ENCODE measurements at regions not wholly inside any gene's neighbourhood (a gene's known extent, or its start where the extent isn't known, plus 50 kb on each side); places are given as distances from the start of the nearest gene placed in this dataset.

- TF ChIP-seq SP1 (CRISPR knock-in tag; conservative IDR thresholded peaks at IDR 0.05) (no peak), ATF2 (CRISPR knock-in tag; IDR thresholded peaks at IDR 0.05; ENCODE audit: borderline replicate concordance, low read depth) (no peak), MYBL2 (CRISPR knock-in tag; IDR thresholded peaks at IDR 0.05) (no peak), ZNF219 (CRISPR knock-in tag; IDR thresholded peaks at IDR 0.05; ENCODE audit: borderline replicate concordance) (no peak), NR2C2 (CRISPR knock-in tag; IDR thresholded peaks at IDR 0.05) (no peak)
Observed at GRCh38 chr1:90833466-90834110, 116.5 kb upstream of the BARHL2 start (continued).

DNA sequence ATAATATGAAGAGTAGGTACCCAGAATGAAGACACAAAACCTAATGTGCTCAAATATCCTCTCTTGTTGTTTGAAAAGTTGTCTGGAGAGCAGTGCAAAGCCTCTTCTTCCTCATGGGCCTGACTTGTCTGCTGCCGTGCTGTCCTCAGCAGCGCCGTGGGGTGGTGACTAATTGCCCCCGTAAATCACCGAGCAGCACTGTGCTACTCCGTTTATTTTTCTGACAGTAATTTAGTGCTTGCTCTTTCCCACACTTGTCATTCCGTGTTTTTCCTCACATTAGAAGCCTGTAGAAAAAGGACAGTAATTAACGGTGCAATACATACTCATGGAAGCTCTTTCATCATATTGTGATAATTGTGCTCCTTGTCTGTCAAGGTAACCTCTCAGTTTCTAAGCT is 114.8 kb upstream of the BARHL2 start:
- Mint-ChIP-seq H3K27me3 (ENCODE audit: low read depth) (peaks cover 60% of the 10 kb centered on the region), H3K4me1 (peaks cover 39% of the 10 kb centered on the region), H3K9me3 (no peaks in the 10 kb centered on the region), H3K36me3 (no peaks in the 10 kb centered on the region), H3K4me3 (no peak overlapping the region), H3K27ac (no peak overlapping the region)
- POLR2A ChIA-PET, result no interaction called here
- TF ChIP-seq ZNF263 (CRISPR knock-in tag; IDR thresholded peaks at IDR 0.05; ENCODE audit: low read depth), result no peak
- CTCF ChIA-PET, result interaction anchor here (1.4 to 4.7 kb wide), 4 partner anchors 102 to 133 kb away, joined by 5 to 23 read pairs (median 11); no protein-coding TSS in a partner anchor
- DNase-seq (ENCODE audit: low spot score) (no peak), ATAC-seq (no peak)

DNA sequence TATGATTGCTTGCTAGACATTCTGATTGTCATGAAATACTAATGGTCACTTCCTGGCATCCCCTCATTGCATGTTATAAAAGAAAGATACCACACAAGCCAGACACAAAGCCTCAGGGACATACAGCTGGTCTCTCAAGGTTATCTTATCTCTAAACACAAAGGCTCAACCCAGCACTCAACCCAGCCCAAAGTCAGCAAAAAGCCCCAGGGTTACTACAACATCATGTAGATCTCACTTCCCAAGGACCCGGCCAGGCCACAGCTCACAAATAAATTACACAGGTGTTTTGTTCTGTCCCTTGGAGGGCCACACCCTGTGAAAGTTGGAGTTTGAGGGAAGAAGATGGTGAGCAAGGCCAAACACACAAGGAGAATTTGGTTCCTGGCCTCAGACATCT is 109.7 kb upstream of the BARHL2 start:
- POLR2A ChIA-PET, result no interaction called here
- ATAC-seq, result no peak

More for the DNA sequence above, 109.7 kb upstream of the BARHL2 start:
- Mint-ChIP-seq H3K27ac (no peak overlapping the region), H3K36me3 (no peaks in the 10 kb centered on the region), H3K9me3 (no peaks in the 10 kb centered on the region), H3K4me3 (no peak overlapping the region), H3K27me3 (ENCODE audit: low read depth) (peaks cover 10% of the 10 kb centered on the region), H3K4me1 (peaks cover 8% of the 10 kb centered on the region; the same call in 1 of the 2 replicates)
- no peak for DNase-seq (ENCODE audit: low spot score)
- CTCF ChIA-PET, result interaction anchor here (1.4 to 1.8 kb wide), 2 partner anchors 24 to 97 kb away, joined by 3 to 6 read pairs; no protein-coding TSS in a partner anchor
- TF ChIP-seq, protein P1, sequence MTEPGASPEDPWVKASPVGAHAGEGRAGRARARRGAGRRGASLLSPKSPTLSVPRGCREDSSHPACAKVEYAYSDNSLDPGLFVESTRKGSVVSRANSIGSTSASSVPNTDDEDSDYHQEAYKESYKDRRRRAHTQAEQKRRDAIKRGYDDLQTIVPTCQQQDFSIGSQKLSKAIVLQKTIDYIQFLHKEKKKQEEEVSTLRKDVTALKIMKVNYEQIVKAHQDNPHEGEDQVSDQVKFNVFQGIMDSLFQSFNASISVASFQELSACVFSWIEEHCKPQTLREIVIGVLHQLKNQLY (CRISPR knock-in tag; IDR thresholded peaks at IDR 0.05), result no peak
- TF ChIP-seq E2F4 (CRISPR knock-in tag; IDR thresholded peaks at IDR 0.05; ENCODE audit: borderline replicate concordance, low read depth) (no peak), JUN (CRISPR knock-in tag; IDR thresholded peaks at IDR 0.05) (no peak), SMAD3 (CRISPR knock-in tag; IDR thresholded peaks at IDR 0.05; ENCODE audit: borderline replicate concordance) (no peak), EMX1 (CRISPR knock-in tag; IDR thresholded peaks at IDR 0.05) (no peak)
- TF ChIP-seq, protein P2, sequence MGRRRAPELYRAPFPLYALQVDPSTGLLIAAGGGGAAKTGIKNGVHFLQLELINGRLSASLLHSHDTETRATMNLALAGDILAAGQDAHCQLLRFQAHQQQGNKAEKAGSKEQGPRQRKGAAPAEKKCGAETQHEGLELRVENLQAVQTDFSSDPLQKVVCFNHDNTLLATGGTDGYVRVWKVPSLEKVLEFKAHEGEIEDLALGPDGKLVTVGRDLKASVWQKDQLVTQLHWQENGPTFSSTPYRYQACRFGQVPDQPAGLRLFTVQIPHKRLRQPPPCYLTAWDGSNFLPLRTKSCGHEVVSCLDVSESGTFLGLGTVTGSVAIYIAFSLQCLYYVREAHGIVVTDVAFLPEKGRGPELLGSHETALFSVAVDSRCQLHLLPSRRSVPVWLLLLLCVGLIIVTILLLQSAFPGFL (CRISPR knock-in tag; IDR thresholded peaks at IDR 0.05; ENCODE audit: borderline replicate concordance), result no peak
- TF ChIP-seq, protein P3, sequence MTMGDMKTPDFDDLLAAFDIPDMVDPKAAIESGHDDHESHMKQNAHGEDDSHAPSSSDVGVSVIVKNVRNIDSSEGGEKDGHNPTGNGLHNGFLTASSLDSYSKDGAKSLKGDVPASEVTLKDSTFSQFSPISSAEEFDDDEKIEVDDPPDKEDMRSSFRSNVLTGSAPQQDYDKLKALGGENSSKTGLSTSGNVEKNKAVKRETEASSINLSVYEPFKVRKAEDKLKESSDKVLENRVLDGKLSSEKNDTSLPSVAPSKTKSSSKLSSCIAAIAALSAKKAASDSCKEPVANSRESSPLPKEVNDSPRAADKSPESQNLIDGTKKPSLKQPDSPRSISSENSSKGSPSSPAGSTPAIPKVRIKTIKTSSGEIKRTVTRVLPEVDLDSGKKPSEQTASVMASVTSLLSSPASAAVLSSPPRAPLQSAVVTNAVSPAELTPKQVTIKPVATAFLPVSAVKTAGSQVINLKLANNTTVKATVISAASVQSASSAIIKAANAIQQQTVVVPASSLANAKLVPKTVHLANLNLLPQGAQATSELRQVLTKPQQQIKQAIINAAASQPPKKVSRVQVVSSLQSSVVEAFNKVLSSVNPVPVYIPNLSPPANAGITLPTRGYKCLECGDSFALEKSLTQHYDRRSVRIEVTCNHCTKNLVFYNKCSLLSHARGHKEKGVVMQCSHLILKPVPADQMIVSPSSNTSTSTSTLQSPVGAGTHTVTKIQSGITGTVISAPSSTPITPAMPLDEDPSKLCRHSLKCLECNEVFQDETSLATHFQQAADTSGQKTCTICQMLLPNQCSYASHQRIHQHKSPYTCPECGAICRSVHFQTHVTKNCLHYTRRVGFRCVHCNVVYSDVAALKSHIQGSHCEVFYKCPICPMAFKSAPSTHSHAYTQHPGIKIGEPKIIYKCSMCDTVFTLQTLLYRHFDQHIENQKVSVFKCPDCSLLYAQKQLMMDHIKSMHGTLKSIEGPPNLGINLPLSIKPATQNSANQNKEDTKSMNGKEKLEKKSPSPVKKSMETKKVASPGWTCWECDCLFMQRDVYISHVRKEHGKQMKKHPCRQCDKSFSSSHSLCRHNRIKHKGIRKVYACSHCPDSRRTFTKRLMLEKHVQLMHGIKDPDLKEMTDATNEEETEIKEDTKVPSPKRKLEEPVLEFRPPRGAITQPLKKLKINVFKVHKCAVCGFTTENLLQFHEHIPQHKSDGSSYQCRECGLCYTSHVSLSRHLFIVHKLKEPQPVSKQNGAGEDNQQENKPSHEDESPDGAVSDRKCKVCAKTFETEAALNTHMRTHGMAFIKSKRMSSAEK (CRISPR knock-in tag; IDR thresholded peaks at IDR 0.05; ENCODE audit: borderline replicate concordance), result no peak
- TF ChIP-seq, protein P4, sequence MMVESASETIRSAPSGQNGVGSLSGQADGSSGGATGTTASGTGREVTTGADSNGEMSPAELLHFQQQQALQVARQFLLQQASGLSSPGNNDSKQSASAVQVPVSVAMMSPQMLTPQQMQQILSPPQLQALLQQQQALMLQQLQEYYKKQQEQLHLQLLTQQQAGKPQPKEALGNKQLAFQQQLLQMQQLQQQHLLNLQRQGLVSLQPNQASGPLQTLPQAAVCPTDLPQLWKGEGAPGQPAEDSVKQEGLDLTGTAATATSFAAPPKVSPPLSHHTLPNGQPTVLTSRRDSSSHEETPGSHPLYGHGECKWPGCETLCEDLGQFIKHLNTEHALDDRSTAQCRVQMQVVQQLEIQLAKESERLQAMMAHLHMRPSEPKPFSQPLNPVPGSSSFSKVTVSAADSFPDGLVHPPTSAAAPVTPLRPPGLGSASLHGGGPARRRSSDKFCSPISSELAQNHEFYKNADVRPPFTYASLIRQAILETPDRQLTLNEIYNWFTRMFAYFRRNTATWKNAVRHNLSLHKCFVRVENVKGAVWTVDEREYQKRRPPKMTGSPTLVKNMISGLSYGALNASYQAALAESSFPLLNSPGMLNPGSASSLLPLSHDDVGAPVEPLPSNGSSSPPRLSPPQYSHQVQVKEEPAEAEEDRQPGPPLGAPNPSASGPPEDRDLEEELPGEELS (CRISPR knock-in tag; IDR thresholded peaks at IDR 0.05), result no peak
- TF ChIP-seq, protein P5, sequence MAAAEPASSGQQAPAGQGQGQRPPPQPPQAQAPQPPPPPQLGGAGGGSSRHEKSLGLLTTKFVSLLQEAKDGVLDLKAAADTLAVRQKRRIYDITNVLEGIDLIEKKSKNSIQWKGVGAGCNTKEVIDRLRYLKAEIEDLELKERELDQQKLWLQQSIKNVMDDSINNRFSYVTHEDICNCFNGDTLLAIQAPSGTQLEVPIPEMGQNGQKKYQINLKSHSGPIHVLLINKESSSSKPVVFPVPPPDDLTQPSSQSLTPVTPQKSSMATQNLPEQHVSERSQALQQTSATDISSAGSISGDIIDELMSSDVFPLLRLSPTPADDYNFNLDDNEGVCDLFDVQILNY (CRISPR knock-in tag; IDR thresholded peaks at IDR 0.05), result no peak
- TF ChIP-seq, protein P6, sequence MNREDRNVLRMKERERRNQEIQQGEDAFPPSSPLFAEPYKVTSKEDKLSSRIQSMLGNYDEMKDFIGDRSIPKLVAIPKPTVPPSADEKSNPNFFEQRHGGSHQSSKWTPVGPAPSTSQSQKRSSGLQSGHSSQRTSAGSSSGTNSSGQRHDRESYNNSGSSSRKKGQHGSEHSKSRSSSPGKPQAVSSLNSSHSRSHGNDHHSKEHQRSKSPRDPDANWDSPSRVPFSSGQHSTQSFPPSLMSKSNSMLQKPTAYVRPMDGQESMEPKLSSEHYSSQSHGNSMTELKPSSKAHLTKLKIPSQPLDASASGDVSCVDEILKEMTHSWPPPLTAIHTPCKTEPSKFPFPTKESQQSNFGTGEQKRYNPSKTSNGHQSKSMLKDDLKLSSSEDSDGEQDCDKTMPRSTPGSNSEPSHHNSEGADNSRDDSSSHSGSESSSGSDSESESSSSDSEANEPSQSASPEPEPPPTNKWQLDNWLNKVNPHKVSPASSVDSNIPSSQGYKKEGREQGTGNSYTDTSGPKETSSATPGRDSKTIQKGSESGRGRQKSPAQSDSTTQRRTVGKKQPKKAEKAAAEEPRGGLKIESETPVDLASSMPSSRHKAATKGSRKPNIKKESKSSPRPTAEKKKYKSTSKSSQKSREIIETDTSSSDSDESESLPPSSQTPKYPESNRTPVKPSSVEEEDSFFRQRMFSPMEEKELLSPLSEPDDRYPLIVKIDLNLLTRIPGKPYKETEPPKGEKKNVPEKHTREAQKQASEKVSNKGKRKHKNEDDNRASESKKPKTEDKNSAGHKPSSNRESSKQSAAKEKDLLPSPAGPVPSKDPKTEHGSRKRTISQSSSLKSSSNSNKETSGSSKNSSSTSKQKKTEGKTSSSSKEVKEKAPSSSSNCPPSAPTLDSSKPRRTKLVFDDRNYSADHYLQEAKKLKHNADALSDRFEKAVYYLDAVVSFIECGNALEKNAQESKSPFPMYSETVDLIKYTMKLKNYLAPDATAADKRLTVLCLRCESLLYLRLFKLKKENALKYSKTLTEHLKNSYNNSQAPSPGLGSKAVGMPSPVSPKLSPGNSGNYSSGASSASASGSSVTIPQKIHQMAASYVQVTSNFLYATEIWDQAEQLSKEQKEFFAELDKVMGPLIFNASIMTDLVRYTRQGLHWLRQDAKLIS (CRISPR knock-in tag; IDR thresholded peaks at IDR 0.05; ENCODE audit: borderline replicate concordance), result no peak
